ENCODE measurements at regions not wholly inside any gene's neighbourhood (a gene's known extent, or its start where the extent isn't known, plus 50 kb on each side); places are given as distances from the start of the nearest gene placed in this dataset.

- H3K4me3 ChIP-seq (replicated peaks; ENCODE audit: low read depth, low read length) = no peak overlapping the region
- DNase-seq (ENCODE audit: extremely low read depth, low read depth) = no peak
- TF ChIP-seq CTCF (IDR thresholded peaks at IDR 0.05; ENCODE audit: low read depth, low read length, missing control alignments) = no peak
These were observed 174.3 kb upstream of the NBEA start for GRCh38 chr13:34767778-34768177.

GRCh38 chr13:34772206-34772605, 169.9 kb upstream of the NBEA start:
- H3K4me3 ChIP-seq (replicated peaks; ENCODE audit: low read depth, low read length) = no peak overlapping the region
- no peak for DNase-seq (ENCODE audit: extremely low read depth, low read depth)
- TF ChIP-seq CTCF (IDR thresholded peaks at IDR 0.05; ENCODE audit: low read depth, low read length, missing control alignments) = no peak

- no peak for TF ChIP-seq CTCF (IDR thresholded peaks at IDR 0.05; ENCODE audit: low read depth, low read length, missing control alignments)
- H3K4me3 ChIP-seq (replicated peaks; ENCODE audit: low read depth, low read length) = no peak overlapping the region
- no peak for DNase-seq (ENCODE audit: extremely low read depth, low read depth)
These were observed 169.2 kb upstream of the NBEA start for GRCh38 chr13:34772881-34773280.

GRCh38 chr13:34776390-34776981, 165.6 kb upstream of the NBEA start:
- H3K4me3 ChIP-seq (replicated peaks; ENCODE audit: low read depth, low read length) = no peak overlapping the region
- TF ChIP-seq CTCF (IDR thresholded peaks at IDR 0.05; ENCODE audit: low read depth, low read length, missing control alignments) = no peak
- no peak for DNase-seq (ENCODE audit: extremely low read depth, low read depth)

- TF ChIP-seq CTCF (IDR thresholded peaks at IDR 0.05; ENCODE audit: low read depth, low read length, missing control alignments) = no peak
- no peak for DNase-seq (ENCODE audit: extremely low read depth, low read depth)
- H3K4me3 ChIP-seq (replicated peaks; ENCODE audit: low read depth, low read length) = no peak overlapping the region
These were observed 164.8 kb upstream of the NBEA start for GRCh38 chr13:34777089-34777913.

- no peak for TF ChIP-seq CTCF (IDR thresholded peaks at IDR 0.05; ENCODE audit: low read depth, low read length, missing control alignments)
- H3K4me3 ChIP-seq (replicated peaks; ENCODE audit: low read depth, low read length) = no peak overlapping the region
- DNase-seq (ENCODE audit: extremely low read depth, low read depth) = no peak
These were observed 164.2 kb upstream of the NBEA start for GRCh38 chr13:34777914-34778303.
